B cell (primary cell): ENCODE measurements at regions not wholly inside any gene's neighbourhood (a gene's known extent, or its start where the extent isn't known, plus 50 kb on each side); places are given as distances from the start of the nearest gene placed in this dataset.

Source experiments
- ATAC-seq: fragments of 200-7000 bp; cut with Tn5 transposase; one replicate; pipeline ENCODE4 v1.10.0; 2021; ENCODE audit warnings: low read depth, mild to moderate bottlenecking, moderate number of reproducible peaks, moderate library complexity
- CTCF ChIA-PET: fragments of 350-600 bp; sonication (Branson Sonifier 250); formaldehyde crosslinking; loops from one replicate; lab custom pipeline; 2021; ENCODE audit warnings: antibody characterized with exemption, inconsistent platforms; lab: Charles Lee
- POLR2A ChIA-PET: fragments of 350-600 bp; sonication (Branson Sonifier 250); formaldehyde crosslinking; loops from one replicate; lab custom pipeline; 2021; ENCODE audit warnings: antibody characterized with exemption; lab: Charles Lee
- DNase-seq: peaks from one replicate; pipeline ENCODE4 v3.0.0; 2013
- H2AFZ ChIP-seq: 2 replicates; pipeline ENCODE4 v1.6.1; 2012; ENCODE audit warnings: mild to moderate bottlenecking, low read depth, low read length; ENCODE audit not compliant: insufficient read depth, poor library complexity, severe bottlenecking
- H3K27ac ChIP-seq, 2 donors: 1 replicate in 1 of 2; 2 replicates in 1 of 2; pipeline ENCODE4 v1.5.1; 2012 to 2013; ENCODE audit warnings: low read length in 2 of 2, mild to moderate bottlenecking in 2 of 2, moderate library complexity in 1 of 2
- H3K27me3 ChIP-seq, 4 experiments: fragments of 200-600 bp in 1 of 4; sonication (generic) in 1 of 4; replicated peaks in 1 of 4; 1 replicate in 2 of 4; 2 replicates in 2 of 4; pipeline versions ENCODE4 v1.6.1 to v1.7.0; 2013 to 2016; ENCODE audit warnings: low read length in 3 of 4, mild to moderate bottlenecking in 2 of 4, mixed read lengths in 1 of 4, moderate library complexity in 1 of 4; ENCODE audit not compliant: insufficient read depth in 4 of 4, control insufficient read depth in 3 of 4; ENCODE audit errors: control extremely low read depth in 1 of 4
- H3K36me3 ChIP-seq, 2 experiments: replicated peaks in 1 of 2; 1 replicate in 1 of 2; 2 replicates in 1 of 2; pipeline versions ENCODE4 v1.6.1 to v1.7.1; 2013; ENCODE audit warnings: low read length in 1 of 2; ENCODE audit not compliant: insufficient read depth in 2 of 2, control insufficient read depth in 1 of 2; ENCODE audit errors: control extremely low read depth in 1 of 2, extremely low read depth in 1 of 2
- H3K4me1 ChIP-seq, 2 donors: fragments of 200-600 bp in 1 of 2; sonication (generic) in 1 of 2; 1 replicate in 1 of 2; 2 replicates in 1 of 2; pipeline versions ENCODE4 v1.5.1 to v1.6.1; 2013 to 2017; ENCODE audit warnings: low read length in 2 of 2; ENCODE audit not compliant: control insufficient read depth in 2 of 2, insufficient read depth in 2 of 2
- H3K4me2 ChIP-seq: replicated peaks from 2 replicates; pipeline ENCODE3; 2012; ENCODE audit warnings: mild to moderate bottlenecking, low read depth, low read length; ENCODE audit not compliant: poor library complexity, severe bottlenecking
- H3K4me3 ChIP-seq, 5 experiments: fragments of 200-600 bp in 1 of 5; sonication (generic) in 1 of 5; 1 replicate in 3 of 5; 2 replicates in 2 of 5; pipeline versions ENCODE4 v1.5.1 to v1.7.0; 2011 to 2016; ENCODE audit warnings: low read length in 4 of 5, mild to moderate bottlenecking in 4 of 5, low read depth in 2 of 5, control low read depth in 1 of 5, moderate library complexity in 1 of 5; ENCODE audit not compliant: insufficient read depth in 1 of 5; ENCODE audit errors: control extremely low read depth in 1 of 5, extremely low read depth in 1 of 5
- H3K79me2 ChIP-seq: fragments of 200-600 bp; sonication (generic); one replicate; pipeline ENCODE4 v1.6.0; 2016; ENCODE audit warnings: low read length; ENCODE audit not compliant: control insufficient read depth, insufficient read depth
- H3K9ac ChIP-seq: fragments of 200-600 bp; sonication (generic); 2 replicates; pipeline ENCODE4 v1.6.1; 2017; ENCODE audit warnings: mild to moderate bottlenecking, low read length, moderate library complexity
- H3K9me3 ChIP-seq, 3 donors: one replicate each; pipeline versions ENCODE4 v1.6.1 to v1.7.1; 2013; ENCODE audit warnings: low read length in 2 of 3; ENCODE audit not compliant: control insufficient read depth in 2 of 3, insufficient read depth in 1 of 3; ENCODE audit errors: control extremely low read depth in 1 of 3
- H4K20me1 ChIP-seq: 2 replicates; pipeline ENCODE4 v1.6.0; 2012; ENCODE audit warnings: mild to moderate bottlenecking, low read length; ENCODE audit not compliant: insufficient read depth, control insufficient read depth, poor library complexity, severe bottlenecking
- H3K27ac Mint-ChIP-seq: one replicate; pipeline ENCODE4 v1.8.0; 2021; ENCODE audit warnings: mixed read lengths
- H3K27me3 Mint-ChIP-seq: one replicate; pipeline ENCODE4 v1.8.0; 2021; ENCODE audit warnings: mixed read lengths
- H3K4me1 Mint-ChIP-seq: one replicate; pipeline ENCODE4 v1.8.0; 2021; ENCODE audit warnings: mixed read lengths
- H3K4me3 Mint-ChIP-seq: one replicate; pipeline ENCODE4 v1.8.0; 2021; ENCODE audit warnings: mixed read lengths
- H3K9me3 Mint-ChIP-seq: one replicate; pipeline ENCODE4 v1.8.0; 2022; ENCODE audit warnings: mixed read lengths; ENCODE audit not compliant: insufficient read depth
- EZH2 ChIP-seq: IDR thresholded peaks from 2 replicates; pipeline ENCODE4 v1.6.1; 2012; ENCODE audit warnings: borderline replicate concordance, low read depth, mild to moderate bottlenecking, moderate library complexity, low read length; ENCODE audit not compliant: insufficient read depth, poor library complexity, severe bottlenecking
- WGBS: methylation state at CpG from one replicate; pipeline ENCODE4 v1.1.5; 2013; ENCODE audit warnings: missing lambda C conversion rate; ENCODE audit not compliant: insufficient coverage; 5-methylcytosine and 5-hydroxymethylcytosine counted together
- intact Hi-C: fragments of 100-400 bp; cut with micrococcal nuclease; formaldehyde crosslinking; loops from one replicate; pipeline ENCODE4 v1.10.0; 2022
- TF ChIP-seq, protein P1 (sequence below): fragments of 200-600 bp; IDR thresholded peaks from one replicate; pipeline ENCODE4 v1.8.0; 2022; ENCODE audit warnings: antibody characterized with exemption, mild to moderate bottlenecking

DNA sequence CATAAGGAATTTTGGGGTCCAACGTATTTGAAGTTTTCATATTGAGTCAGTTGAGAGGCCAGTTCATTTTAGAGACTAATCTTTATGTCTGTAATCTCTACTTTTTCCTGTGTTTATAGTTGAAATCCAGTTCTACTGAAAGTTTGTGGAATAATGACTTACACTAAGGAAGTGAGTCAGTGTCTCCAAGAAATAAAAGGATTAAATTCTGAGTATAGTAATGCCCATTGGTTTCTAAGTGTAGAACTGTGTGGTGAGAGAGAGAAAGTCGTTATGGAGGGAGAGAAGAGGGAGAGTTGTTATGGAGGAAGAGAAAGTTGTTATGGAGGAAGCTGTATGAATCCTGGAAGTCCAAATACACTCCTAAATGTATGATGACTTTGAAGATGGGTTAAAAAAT is 264.6 kb upstream of the HAND2 start:
- no CpG with 5 or more reads among the region's 2 CpGs for WGBS
- DNase-seq (no peak), ATAC-seq (no peak)
- H3K27ac ChIP-seq, result no peak overlapping the region
- TF ChIP-seq, protein P1, sequence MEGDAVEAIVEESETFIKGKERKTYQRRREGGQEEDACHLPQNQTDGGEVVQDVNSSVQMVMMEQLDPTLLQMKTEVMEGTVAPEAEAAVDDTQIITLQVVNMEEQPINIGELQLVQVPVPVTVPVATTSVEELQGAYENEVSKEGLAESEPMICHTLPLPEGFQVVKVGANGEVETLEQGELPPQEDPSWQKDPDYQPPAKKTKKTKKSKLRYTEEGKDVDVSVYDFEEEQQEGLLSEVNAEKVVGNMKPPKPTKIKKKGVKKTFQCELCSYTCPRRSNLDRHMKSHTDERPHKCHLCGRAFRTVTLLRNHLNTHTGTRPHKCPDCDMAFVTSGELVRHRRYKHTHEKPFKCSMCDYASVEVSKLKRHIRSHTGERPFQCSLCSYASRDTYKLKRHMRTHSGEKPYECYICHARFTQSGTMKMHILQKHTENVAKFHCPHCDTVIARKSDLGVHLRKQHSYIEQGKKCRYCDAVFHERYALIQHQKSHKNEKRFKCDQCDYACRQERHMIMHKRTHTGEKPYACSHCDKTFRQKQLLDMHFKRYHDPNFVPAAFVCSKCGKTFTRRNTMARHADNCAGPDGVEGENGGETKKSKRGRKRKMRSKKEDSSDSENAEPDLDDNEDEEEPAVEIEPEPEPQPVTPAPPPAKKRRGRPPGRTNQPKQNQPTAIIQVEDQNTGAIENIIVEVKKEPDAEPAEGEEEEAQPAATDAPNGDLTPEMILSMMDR, result no peak
- TF ChIP-seq EZH2, result no peak
- CTCF ChIA-PET, result no interaction called here
- no peaks in the 10 kb centered on the region for H3K36me3 ChIP-seq
- H3K27me3 Mint-ChIP-seq, result no peaks in the 10 kb centered on the region
- POLR2A ChIA-PET, result no interaction called here
- no peaks in the 10 kb centered on the region for H3K9me3 Mint-ChIP-seq
- H3K9me3 ChIP-seq, result peaks cover 0 to 3% (median 0%) of the 10 kb centered on the region in 3 donors
- no peak overlapping the region for H3K9ac ChIP-seq
- H3K4me1 Mint-ChIP-seq, result no peaks in the 10 kb centered on the region
- no peaks in the 10 kb centered on the region for H4K20me1 ChIP-seq
- H3K27ac Mint-ChIP-seq, result no peak overlapping the region
- H3K4me3 Mint-ChIP-seq, result no peak overlapping the region
- no peaks in the 10 kb centered on the region for H3K79me2 ChIP-seq
- no peaks in the 10 kb centered on the region for H3K4me1 ChIP-seq
- intact Hi-C loops, result no loop called here
- no peak overlapping the region for H3K4me2 ChIP-seq
- H2AFZ ChIP-seq, result no peak overlapping the region
- H3K4me3 ChIP-seq, result no peak overlapping the region
- no peaks in the 10 kb centered on the region for H3K27me3 ChIP-seq

DNA sequence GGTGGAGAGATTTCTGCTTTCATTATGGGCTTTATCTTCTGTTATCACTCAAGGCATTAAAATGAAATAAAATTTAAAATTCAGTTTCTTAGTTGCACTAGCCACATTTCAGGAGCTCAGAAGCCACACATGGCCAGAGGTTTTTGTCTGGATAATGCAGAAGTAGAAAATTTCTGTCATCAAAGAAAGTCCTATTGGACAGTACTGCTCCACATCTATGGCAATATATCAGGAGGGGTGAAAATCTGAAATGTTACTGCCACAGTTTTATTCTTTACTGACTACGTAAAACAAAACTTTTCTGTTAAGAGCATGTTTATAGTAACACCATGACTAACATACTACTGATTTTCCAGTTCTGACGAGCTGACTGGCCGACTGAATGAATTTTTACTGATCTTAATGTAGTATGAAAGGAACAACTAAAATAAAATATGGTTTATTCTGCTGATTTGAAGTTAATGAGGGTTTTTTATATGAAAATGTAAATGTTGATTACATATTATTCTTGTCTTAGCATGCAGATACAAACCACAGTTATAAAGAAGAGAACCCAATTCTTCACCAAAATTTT is 264.0 kb upstream of the HAND2 start:
- H3K4me1 ChIP-seq, result no peaks in the 10 kb centered on the region
- intact Hi-C loops, result no loop called here
- no peak overlapping the region for H3K4me3 ChIP-seq
- POLR2A ChIA-PET, result no interaction called here
- H3K9me3 ChIP-seq, result peaks cover 0 to 3% (median 0%) of the 10 kb centered on the region in 3 donors
- H3K27me3 ChIP-seq, result no peaks in the 10 kb centered on the region
- CTCF ChIA-PET, result no interaction called here
- H4K20me1 ChIP-seq, result no peaks in the 10 kb centered on the region
- TF ChIP-seq EZH2, result no peak
- TF ChIP-seq, protein P1, result no peak
- DNase-seq (no peak), ATAC-seq (no peak)
- no peak overlapping the region for H3K4me2 ChIP-seq
- no peaks in the 10 kb centered on the region for H3K79me2 ChIP-seq
- WGBS, result no CpG with 5 or more reads among the region's 3 CpGs
- H3K36me3 ChIP-seq, result no peaks in the 10 kb centered on the region
- Mint-ChIP-seq H3K9me3 (no peaks in the 10 kb centered on the region), H3K27ac (no peak overlapping the region), H3K4me3 (no peak overlapping the region), H3K27me3 (no peaks in the 10 kb centered on the region), H3K4me1 (no peaks in the 10 kb centered on the region)
- H3K27ac ChIP-seq, result no peak overlapping the region
- H3K9ac ChIP-seq, result no peak overlapping the region
- no peak overlapping the region for H2AFZ ChIP-seq
